ENCODE measurements at regions not wholly inside any gene's neighbourhood (a gene's known extent, or its start where the extent isn't known, plus 50 kb on each side); places are given as distances from the start of the nearest gene placed in this dataset.

GRCh38 chr5:104739905-104740304 is 1177.3 kb upstream of the NUDT12 start:
- TF ChIP-seq ZBTB33 (IDR thresholded peaks at IDR 0.05) (no peak), EGR1 (IDR thresholded peaks at IDR 0.05; ENCODE audit: low read depth in 2 of 2) (no peak), SP1 (IDR thresholded peaks at IDR 0.05) (no peak), TAF1 (conservative IDR thresholded peaks at IDR 0.05) (no peak), RAD21 (IDR thresholded peaks at IDR 0.05) (no peak), HNF4A (conservative IDR thresholded peaks at IDR 0.05) (no peak), GABPA (IDR thresholded peaks at IDR 0.05 in 1 of 2, conservative IDR thresholded peaks at IDR 0.05 in 1 of 2) (no peak), YY1 (IDR thresholded peaks at IDR 0.05) (no peak)
- TF ChIP-seq, protein P1, sequence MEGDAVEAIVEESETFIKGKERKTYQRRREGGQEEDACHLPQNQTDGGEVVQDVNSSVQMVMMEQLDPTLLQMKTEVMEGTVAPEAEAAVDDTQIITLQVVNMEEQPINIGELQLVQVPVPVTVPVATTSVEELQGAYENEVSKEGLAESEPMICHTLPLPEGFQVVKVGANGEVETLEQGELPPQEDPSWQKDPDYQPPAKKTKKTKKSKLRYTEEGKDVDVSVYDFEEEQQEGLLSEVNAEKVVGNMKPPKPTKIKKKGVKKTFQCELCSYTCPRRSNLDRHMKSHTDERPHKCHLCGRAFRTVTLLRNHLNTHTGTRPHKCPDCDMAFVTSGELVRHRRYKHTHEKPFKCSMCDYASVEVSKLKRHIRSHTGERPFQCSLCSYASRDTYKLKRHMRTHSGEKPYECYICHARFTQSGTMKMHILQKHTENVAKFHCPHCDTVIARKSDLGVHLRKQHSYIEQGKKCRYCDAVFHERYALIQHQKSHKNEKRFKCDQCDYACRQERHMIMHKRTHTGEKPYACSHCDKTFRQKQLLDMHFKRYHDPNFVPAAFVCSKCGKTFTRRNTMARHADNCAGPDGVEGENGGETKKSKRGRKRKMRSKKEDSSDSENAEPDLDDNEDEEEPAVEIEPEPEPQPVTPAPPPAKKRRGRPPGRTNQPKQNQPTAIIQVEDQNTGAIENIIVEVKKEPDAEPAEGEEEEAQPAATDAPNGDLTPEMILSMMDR (IDR thresholded peaks at IDR 0.05; ENCODE audit: low read depth, low read length, missing input control), result no peak
- TF ChIP-seq, protein P2, sequence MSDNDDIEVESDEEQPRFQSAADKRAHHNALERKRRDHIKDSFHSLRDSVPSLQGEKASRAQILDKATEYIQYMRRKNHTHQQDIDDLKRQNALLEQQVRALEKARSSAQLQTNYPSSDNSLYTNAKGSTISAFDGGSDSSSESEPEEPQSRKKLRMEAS (IDR thresholded peaks at IDR 0.05), result no peak
- DNase-seq (ENCODE audit: low spot score), result no peak
- H3K9ac ChIP-seq (ENCODE audit: low read depth in 1 of 2, low read length in 2 of 2), result no peak overlapping the region
- H3K4me1 ChIP-seq (ENCODE audit: control insufficient read depth in 4 of 4, insufficient read depth in 4 of 4, low read length in 3 of 4), result no peaks in the 10 kb centered on the region
- no peaks in the 10 kb centered on the region for H3K36me3 ChIP-seq (ENCODE audit: control insufficient read depth in 4 of 4, insufficient read depth in 3 of 4, low read depth in 1 of 4, low read length in 3 of 4)
- WGBS, result 30% methylated on average over 3 of the region's 3 CpGs
- H3K27ac ChIP-seq (ENCODE audit: low read depth in 1 of 2, low read length in 2 of 2), result no peak overlapping the region
- H3K27me3 ChIP-seq (ENCODE audit: control insufficient read depth in 4 of 4, insufficient read depth in 4 of 4, low read length in 3 of 4), result no peaks in the 10 kb centered on the region
- no peak overlapping the region for H3K4me3 ChIP-seq (ENCODE audit: low read depth in 1 of 3, low read length in 3 of 3)
- peaks cover 0 to 2% (median 0%) of the 10 kb centered on the region in 4 donors for H3K9me3 ChIP-seq (ENCODE audit: control insufficient read depth in 4 of 4, low read length in 3 of 4)

GRCh38 chr5:104739503-104739902 is 1176.9 kb upstream of the NUDT12 start:
- WGBS, result 75% methylated on average over 2 of the region's 2 CpGs
- no peaks in the 10 kb centered on the region for H3K36me3 ChIP-seq (ENCODE audit: control insufficient read depth in 4 of 4, insufficient read depth in 3 of 4, low read depth in 1 of 4, low read length in 3 of 4)
- H3K27ac ChIP-seq (ENCODE audit: low read depth in 1 of 2, low read length in 2 of 2), result no peak overlapping the region
- no peak overlapping the region for H3K9ac ChIP-seq (ENCODE audit: low read depth in 1 of 2, low read length in 2 of 2)
- H3K27me3 ChIP-seq (ENCODE audit: control insufficient read depth in 4 of 4, insufficient read depth in 4 of 4, low read length in 3 of 4), result no peaks in the 10 kb centered on the region
- TF ChIP-seq HNF4G (IDR thresholded peaks at IDR 0.05), result no peak
- TF ChIP-seq GABPA (IDR thresholded peaks at IDR 0.05 in 1 of 2, conservative IDR thresholded peaks at IDR 0.05 in 1 of 2), result no peak
- TF ChIP-seq JUND (IDR thresholded peaks at IDR 0.05), result no peak
- no peak for TF ChIP-seq SP1 (IDR thresholded peaks at IDR 0.05)
- no peak for TF ChIP-seq YY1 (IDR thresholded peaks at IDR 0.05)
- TF ChIP-seq ZBTB33 (IDR thresholded peaks at IDR 0.05), result no peak
- H3K4me3 ChIP-seq (ENCODE audit: low read depth in 1 of 3, low read length in 3 of 3), result no peak overlapping the region
- no peak for DNase-seq (ENCODE audit: low spot score)
- no peaks in the 10 kb centered on the region for H3K4me1 ChIP-seq (ENCODE audit: control insufficient read depth in 4 of 4, insufficient read depth in 4 of 4, low read length in 3 of 4)
- H3K9me3 ChIP-seq (ENCODE audit: control insufficient read depth in 4 of 4, low read length in 3 of 4), result no peaks in the 10 kb centered on the region

- 73% methylated on average over 3 of the region's 3 CpGs for WGBS
- Histone ChIP-seq H3K9me3 (ENCODE audit: control insufficient read depth in 4 of 4, low read length in 3 of 4) (no peaks in the 10 kb centered on the region), H3K4me1 (ENCODE audit: control insufficient read depth in 4 of 4, insufficient read depth in 4 of 4, low read length in 3 of 4) (no peaks in the 10 kb centered on the region), H3K27me3 (ENCODE audit: control insufficient read depth in 4 of 4, insufficient read depth in 4 of 4, low read length in 3 of 4) (no peaks in the 10 kb centered on the region), H3K4me3 (ENCODE audit: low read depth in 1 of 3, low read length in 3 of 3) (no peak overlapping the region), H3K27ac (ENCODE audit: low read depth in 1 of 2, low read length in 2 of 2) (no peak overlapping the region), H3K9ac (ENCODE audit: low read depth in 1 of 2, low read length in 2 of 2) (no peak overlapping the region), H3K36me3 (ENCODE audit: control insufficient read depth in 4 of 4, insufficient read depth in 3 of 4, low read depth in 1 of 4, low read length in 3 of 4) (no peaks in the 10 kb centered on the region)
- no peak for DNase-seq (ENCODE audit: low spot score)
- TF ChIP-seq ZBTB33 (IDR thresholded peaks at IDR 0.05), result no peak
Observed at GRCh38 chr5:104736073-104736472, 1173.5 kb upstream of the NUDT12 start.

Measured in liver (tissue), 8 donors.